Activated CD4-positive, alpha-beta T cell treated with anti-CD3 and anti-CD28 coated beads for 4 hours (primary cell): ENCODE measurements at regions not wholly inside any gene's neighbourhood (a gene's known extent, or its start where the extent isn't known, plus 50 kb on each side); places are given as distances from the start of the nearest gene placed in this dataset.
"Not testable (repeated sequence)": the region's sequence is repeated elsewhere in the genome, so short reads cannot be mapped to it uniquely, and the experiment has no call there.

ENCODE experiments used
- DNase-seq, 2 donors: peaks; one replicate each; pipeline ENCODE4 v3.0.0-alpha.2; 2020

GRCh38 chr3:71925511-71926261 lies 140.7 kb upstream of the PROK2 start:
- not testable (repeated sequence) for DNase-seq

- no peak for DNase-seq
Measured at GRCh38 chr3:71924721-71925120, 139.8 kb upstream of the PROK2 start.

- no peak for DNase-seq
Measured at GRCh38 chr3:71921036-71921435, 136.1 kb upstream of the PROK2 start.

DNA sequence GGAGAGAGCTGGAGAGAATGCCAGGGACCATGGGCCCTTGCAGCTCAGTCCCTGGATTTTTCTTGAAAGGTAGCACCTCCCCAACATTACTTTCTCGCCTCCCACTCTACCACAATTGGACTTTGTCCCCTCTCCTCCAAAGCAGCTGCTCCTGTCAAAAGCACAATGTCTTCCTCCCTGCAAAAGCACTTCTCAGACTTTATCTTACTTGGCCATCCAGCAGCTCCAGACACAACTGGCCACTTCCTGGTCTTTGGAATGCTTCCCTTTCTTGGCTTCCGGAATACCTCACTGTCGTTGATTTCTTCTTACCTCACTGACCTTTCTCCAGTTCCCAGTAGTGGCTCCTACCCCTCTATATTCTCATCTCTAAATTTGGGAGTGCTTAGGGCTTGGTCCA lies 134.6 kb upstream of the PROK2 start:
- DNase-seq: no peak

GRCh38 chr3:71917545-71917944 lies 132.6 kb upstream of the PROK2 start:
- DNase-seq: no peak

DNA sequence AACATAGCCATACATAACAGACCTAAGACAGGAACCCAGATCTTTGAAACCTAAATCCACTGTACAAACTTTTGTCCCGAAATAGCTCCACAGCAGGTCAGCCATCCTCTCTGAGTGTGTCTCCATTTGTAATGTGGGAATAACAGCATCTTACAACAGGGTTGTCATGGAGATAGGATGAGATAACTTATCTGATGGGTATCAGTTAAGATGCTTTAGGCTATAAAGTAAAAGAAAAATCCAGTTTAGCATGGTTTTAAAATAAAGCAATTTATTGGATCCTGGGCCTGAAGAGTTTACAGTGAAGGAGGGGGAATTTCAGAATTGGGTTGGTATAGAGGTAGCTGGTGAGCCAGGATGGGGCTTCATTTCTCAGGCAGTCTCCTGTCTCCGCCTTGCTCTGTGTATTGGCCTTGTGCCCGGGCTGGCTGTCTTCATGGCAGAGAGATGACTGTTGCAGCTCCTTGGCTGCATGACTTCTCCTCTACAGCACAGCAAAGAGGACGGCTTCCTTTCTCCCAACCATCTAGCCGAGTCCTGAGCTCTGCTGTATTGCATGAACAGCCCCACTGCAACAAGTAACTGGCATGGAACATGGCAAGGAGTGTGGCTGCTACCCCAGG lies 131.9 kb upstream of the PROK2 start:
- DNase-seq: no peak

- no peak for DNase-seq
Measured at GRCh38 chr3:71912839-71913495, 128.0 kb upstream of the PROK2 start.

GRCh38 chr3:71910108-71910507 lies 125.2 kb upstream of the PROK2 start:
- no peak for DNase-seq

DNA sequence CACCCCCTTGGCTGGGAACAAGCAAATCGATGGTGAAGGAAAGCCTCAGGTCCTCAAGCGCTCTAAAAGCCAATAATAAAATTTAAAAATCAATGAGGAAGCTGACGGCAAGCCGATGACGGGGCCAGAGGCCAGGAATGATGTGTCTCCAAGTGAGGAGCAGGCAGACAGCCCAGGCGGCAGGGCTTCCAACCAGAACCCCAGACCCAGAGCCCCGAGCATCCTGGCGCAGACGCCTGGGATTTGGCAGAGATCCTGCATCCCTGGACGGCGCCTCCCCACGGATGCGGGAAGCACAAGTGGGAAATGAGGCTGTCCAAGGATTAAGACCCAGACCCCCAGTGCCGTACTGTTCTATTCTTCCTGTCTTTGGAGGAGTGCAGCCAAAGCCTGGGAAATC lies 123.0 kb upstream of the PROK2 start:
- DNase-seq: no peak

GRCh38 chr3:71906976-71907375 lies 122.0 kb upstream of the PROK2 start:
- DNase-seq: no peak

- no peak for DNase-seq
Measured at GRCh38 chr3:71905426-71905825, 120.5 kb upstream of the PROK2 start.

DNA sequence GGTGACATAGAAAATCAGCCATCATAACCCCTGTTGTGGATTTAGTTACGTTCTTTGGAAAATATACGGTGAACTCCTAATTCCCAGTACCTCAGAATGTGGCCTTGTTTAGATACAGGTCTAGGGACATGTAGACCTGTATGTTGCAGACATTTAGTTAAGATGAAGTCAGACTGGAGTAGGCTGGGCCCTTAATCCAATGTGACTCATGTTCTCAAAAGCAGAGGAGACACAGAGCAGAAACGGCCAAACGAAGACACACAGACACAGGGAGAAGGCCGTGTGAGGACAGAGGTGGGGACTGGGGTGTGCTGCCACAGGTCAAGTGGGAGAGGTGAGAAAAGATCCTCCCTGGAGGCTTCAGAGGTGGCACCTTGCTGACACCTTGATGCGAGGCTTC lies 119.0 kb upstream of the PROK2 start:
- no peak for DNase-seq

GRCh38 chr3:71903112-71903495 lies 118.2 kb upstream of the PROK2 start:
- no peak for DNase-seq

DNA sequence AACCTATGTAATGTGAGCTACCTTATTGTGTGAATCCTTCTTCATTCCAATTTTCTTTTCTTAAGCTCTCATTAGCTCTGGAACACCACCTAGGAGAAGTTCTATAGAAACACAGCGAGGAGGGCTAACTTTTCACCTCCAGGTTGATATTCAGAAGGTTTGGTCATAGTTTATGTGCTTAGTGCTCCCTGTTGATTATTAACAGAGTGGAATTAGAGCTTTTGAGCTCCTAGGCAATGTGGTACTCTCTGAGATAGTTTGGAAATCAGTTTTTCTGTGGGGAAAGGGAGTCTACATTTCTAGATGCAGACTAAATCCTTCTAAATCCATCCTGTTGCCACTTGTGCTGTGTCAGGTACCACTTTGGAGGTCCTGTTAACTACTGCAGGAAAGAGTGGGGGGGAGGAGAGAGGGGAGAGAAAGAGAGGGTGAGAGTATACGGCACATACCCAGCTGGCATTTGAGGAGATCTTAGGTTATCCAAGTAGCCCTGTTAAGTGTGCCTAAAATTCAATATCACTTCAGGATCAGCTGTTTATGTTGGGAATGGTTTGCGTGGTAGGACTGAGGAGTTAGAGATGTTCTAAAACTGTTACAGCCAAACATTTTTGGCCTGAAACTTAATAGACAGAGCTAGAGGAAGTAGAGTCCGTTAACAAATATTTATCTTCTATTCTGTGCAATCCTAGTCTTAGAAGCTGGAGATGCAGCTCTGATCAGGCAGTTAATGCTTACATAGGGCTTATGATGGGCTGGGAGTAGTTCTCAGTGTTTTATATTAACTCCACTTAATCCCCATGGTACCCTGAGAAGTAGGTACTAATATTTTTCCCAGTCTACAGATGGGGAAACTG lies 117.5 kb upstream of the PROK2 start:
- no peak for DNase-seq

DNA sequence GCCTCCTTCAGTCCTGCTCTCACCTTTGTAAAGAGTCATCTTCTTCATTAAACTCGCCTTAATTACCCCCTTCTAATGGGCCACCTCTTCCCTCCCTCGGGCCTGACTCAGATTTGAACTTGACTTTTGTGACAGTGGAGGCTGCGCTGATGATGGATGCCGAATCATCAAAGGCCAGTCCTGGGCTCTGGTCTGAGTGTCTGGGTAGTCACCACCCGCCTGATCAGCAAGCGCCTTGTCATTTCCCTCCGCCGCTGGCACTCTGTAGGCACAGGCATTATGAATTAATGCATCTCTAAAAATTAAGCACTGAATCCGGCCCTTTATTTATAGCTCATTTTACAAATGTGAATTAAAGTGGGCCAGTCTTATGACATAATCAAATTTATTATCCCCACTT lies 116.7 kb upstream of the PROK2 start:
- no peak for DNase-seq

DNA sequence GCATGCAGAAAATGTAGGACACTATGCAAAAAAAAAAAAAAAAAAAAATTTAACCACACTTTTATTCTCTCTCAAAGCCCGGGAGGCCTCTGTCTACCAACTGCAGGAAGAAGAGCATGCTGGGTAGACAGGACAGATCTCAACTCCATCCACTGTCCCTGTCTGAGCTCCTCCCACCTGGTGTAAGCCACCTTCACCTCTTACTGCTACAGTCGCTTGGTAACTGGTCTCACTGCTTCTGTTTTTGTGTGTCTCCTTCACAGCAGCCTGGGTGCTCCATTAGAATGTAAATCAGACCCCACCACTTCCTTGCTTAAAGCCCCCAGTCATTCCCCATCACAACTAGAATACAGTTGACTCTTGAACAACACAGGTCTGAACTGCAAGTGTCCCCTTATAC lies 115.1 kb upstream of the PROK2 start:
- no peak for DNase-seq

DNA sequence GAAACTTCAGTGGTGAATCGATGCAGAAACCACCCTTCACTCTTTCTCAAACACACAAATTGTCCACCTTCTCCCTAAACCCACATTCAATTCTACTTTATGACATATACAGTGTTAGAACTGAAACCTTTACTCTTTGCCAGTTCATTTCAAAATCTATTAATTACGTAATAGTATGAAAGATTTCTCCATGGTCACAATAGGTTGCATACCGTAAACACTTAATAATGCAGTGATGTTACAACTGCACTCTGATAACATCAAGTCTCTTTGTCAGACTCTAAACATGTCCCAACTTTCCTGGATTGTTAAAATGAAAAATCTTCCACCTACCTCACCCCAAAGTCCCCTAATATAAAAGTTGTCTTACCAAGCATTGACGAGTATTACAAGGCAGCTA lies 111.8 kb upstream of the PROK2 start:
- DNase-seq: no peak

DNA sequence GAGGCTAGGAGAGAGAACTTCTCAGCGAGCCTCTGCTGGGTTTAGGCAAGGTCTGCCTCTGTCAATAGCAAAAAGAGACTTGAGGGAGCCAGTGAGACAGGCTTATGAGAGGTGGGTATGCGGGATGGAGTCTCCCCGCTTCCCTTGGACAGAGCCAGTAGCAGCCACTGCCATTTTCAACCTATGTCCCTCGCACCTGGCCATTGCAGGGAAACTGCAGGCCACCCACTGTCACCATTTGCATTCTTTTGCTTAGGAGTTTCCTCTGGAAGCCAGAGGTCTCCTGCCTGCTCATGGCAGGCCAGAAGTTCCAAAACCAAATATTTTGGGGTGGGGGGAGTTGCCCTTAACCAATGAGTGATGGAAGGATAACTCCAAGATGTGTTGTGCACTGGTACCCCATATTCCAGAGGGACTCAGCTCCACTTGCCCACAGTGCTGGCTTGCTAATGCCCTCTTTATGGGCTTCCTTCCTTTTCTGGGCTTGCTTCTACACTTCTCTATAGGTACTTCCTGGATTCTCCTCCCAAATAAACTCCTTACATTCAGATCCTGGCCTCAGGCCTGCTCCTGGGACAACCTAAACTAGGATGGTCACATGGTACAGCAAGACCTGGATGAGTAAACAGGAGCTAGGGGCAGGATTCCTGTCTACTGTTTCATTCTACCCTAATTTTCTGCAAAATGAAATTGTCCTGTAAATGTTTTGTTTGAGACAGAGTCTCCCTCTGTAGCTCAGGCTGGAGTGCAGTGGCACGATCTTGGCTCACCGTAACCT lies 108.9 kb upstream of the PROK2 start:
- no peak for DNase-seq

GRCh38 chr3:71893122-71893521 lies 108.2 kb upstream of the PROK2 start:
- DNase-seq: no peak

GRCh38 chr3:71891483-71891882 lies 106.5 kb upstream of the PROK2 start:
- DNase-seq: no peak

- no peak for DNase-seq
Measured at GRCh38 chr3:71890356-71890931, 105.5 kb upstream of the PROK2 start.

- no peak for DNase-seq
Measured at GRCh38 chr3:71887256-71887655, 102.3 kb upstream of the PROK2 start.
